ENCODE measurements at regions not wholly inside any gene's neighbourhood (a gene's known extent, or its start where the extent isn't known, plus 50 kb on each side); places are given as distances from the start of the nearest gene placed in this dataset.

DNA sequence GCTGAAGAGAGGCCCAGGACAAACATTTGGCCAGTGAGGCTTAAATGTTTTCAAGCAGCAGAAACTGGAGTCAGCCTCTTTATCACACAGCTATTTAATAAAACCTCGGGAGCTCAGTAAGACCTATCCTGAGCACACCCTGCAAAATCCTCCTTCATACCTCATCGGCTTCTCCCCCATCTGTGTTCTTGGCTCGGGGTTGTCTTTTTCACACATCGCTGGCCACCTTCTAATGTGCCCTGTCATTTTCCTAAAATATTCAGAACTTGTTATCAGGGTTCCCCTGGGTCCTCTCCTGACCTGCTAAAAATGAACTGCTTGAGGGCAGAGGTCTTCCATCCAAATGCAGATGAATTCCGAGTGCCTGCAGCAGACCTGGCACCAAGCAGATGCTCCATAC is 310.3 kb upstream of the AKR1E2 start:
- Histone ChIP-seq H3K4me2 (ENCODE audit: insufficient read depth, low read length) (no peak overlapping the region), H2AFZ (ENCODE audit: low read depth, low read length) (no peak overlapping the region), H3K27me3 (ENCODE audit: control insufficient read depth in 2 of 2, insufficient read depth in 2 of 2, low read length in 2 of 2) (no peaks in the 10 kb centered on the region), H3K9ac (replicated peaks; ENCODE audit: extremely low read depth, insufficient read depth, low read length) (no peak overlapping the region), H3K9me1 (replicated peaks; ENCODE audit: control insufficient read depth, extremely low read depth, insufficient read depth, low read length) (no peaks in the 10 kb centered on the region), H3K4me3 (replicated peaks in 1 of 3; ENCODE audit: insufficient read depth in 1 of 3, low read depth in 1 of 3, low read length in 3 of 3) (no peak overlapping the region), H3K9me3 (replicated peaks; ENCODE audit: control insufficient read depth, insufficient read depth, low read length) (no peaks in the 10 kb centered on the region), H3K36me3 (ENCODE audit: control insufficient read depth in 2 of 2, extremely low read depth in 1 of 2, insufficient read depth in 2 of 2, low read length in 2 of 2) (no peaks in the 10 kb centered on the region), H4K20me1 (replicated peaks; ENCODE audit: control insufficient read depth, extremely low read depth, insufficient read depth, low read length) (no peaks in the 10 kb centered on the region), H3K4me1 (ENCODE audit: control insufficient read depth, extremely low read depth, insufficient read depth, low read length) (no peaks in the 10 kb centered on the region), H3K27ac (ENCODE audit: insufficient read depth, low read depth, low read length) (no peak overlapping the region), H3K79me2 (ENCODE audit: control insufficient read depth, insufficient read depth, low read length) (no peaks in the 10 kb centered on the region)
- ChIA-PET CTCF (interaction anchor here (1.0 to 1.1 kb wide), 2 partner anchors 10 to 251 kb away, joined by 3 read pairs; no protein-coding TSS in a partner anchor), POLR2A (no interaction called here)
- DNase-seq (ENCODE audit: low read depth, low spot score) (no peak), FAIRE-seq (no peak)
- intact Hi-C loops (cut with micrococcal nuclease) = no loop called here
- no TSS peak for BruUV-seq (replicated peaks)
- no peak for TF ChIP-seq EZH2 (IDR thresholded peaks at IDR 0.05; ENCODE audit: borderline replicate concordance, low read depth, low read length, severe bottlenecking)
- dilution Hi-C loops (cut with MboI; ENCODE audit: extremely low pct_ligation_motif_present, low sequenced_read_pairs) = no loop called here

DNA sequence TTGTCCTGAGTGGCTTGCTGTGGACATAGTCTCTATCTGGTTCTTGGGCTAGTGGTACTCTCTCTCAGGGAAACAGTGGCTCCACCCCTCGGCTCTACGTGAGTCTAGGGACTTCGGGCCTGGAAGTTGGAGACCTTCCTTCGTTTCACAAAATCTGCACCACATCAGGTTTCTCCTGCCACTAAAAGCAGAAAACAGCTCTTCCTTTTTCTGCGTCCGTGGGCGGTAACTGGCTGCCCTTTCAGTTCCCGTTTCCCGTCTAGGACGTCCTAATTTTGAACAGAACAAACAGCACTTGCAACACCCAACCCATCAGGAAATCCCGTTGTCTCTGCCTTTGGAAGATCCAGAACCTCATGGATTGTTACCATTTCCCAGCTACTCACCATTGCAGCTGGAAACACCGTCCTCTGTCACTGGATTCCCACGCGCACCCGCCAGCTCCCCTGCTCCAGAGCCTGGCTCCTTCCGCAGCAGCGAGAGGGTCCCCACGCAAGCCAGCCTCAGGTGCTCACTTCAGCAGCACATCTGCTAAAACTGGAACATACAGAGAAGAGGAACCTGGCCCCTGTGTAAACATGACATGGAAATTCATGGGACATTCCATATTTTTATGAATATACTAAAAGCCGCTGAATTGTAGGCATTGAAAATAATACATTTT is 311.4 kb upstream of the AKR1E2 start:
- Histone ChIP-seq H3K36me3 (ENCODE audit: control insufficient read depth in 2 of 2, extremely low read depth in 1 of 2, insufficient read depth in 2 of 2, low read length in 2 of 2) (no peaks in the 10 kb centered on the region), H3K4me3 (replicated peaks in 1 of 3; ENCODE audit: insufficient read depth in 1 of 3, low read depth in 1 of 3, low read length in 3 of 3) (no peak overlapping the region), H3K27ac (ENCODE audit: insufficient read depth, low read depth, low read length) (no peak overlapping the region), H3K9me1 (replicated peaks; ENCODE audit: control insufficient read depth, extremely low read depth, insufficient read depth, low read length) (no peaks in the 10 kb centered on the region), H3K9ac (replicated peaks; ENCODE audit: extremely low read depth, insufficient read depth, low read length) (no peak overlapping the region), H3K4me2 (ENCODE audit: insufficient read depth, low read length) (no peak overlapping the region), H4K20me1 (replicated peaks; ENCODE audit: control insufficient read depth, extremely low read depth, insufficient read depth, low read length) (no peaks in the 10 kb centered on the region), H3K9me3 (replicated peaks; ENCODE audit: control insufficient read depth, insufficient read depth, low read length) (no peaks in the 10 kb centered on the region), H3K79me2 (ENCODE audit: control insufficient read depth, insufficient read depth, low read length) (no peaks in the 10 kb centered on the region), H3K27me3 (ENCODE audit: control insufficient read depth in 2 of 2, insufficient read depth in 2 of 2, low read length in 2 of 2) (no peaks in the 10 kb centered on the region), H3K4me1 (ENCODE audit: control insufficient read depth, extremely low read depth, insufficient read depth, low read length) (no peaks in the 10 kb centered on the region), H2AFZ (ENCODE audit: low read depth, low read length) (peak overlapping the region; percentile 16)
- no TSS peak for BruUV-seq (replicated peaks)
- DNase-seq (ENCODE audit: low read depth, low spot score) (no peak), FAIRE-seq (no peak)
- dilution Hi-C loops (cut with MboI; ENCODE audit: extremely low pct_ligation_motif_present, low sequenced_read_pairs) (no loop called here), intact Hi-C loops (cut with micrococcal nuclease) (no loop called here)
- TF ChIP-seq MYC (IDR thresholded peaks at IDR 0.05; ENCODE audit: low read depth, low read length) = no peak
- TF ChIP-seq EZH2 (IDR thresholded peaks at IDR 0.05; ENCODE audit: borderline replicate concordance, low read depth, low read length, severe bottlenecking) = no peak
- no peak for TF ChIP-seq GATA2 (IDR thresholded peaks at IDR 0.05; ENCODE audit: insufficient read depth, insufficient read length, low read depth, low read length)
- TF ChIP-seq POLR2A (IDR thresholded peaks at IDR 0.05; ENCODE audit: low read depth, low read length) = no peak
- TF ChIP-seq, protein P1, sequence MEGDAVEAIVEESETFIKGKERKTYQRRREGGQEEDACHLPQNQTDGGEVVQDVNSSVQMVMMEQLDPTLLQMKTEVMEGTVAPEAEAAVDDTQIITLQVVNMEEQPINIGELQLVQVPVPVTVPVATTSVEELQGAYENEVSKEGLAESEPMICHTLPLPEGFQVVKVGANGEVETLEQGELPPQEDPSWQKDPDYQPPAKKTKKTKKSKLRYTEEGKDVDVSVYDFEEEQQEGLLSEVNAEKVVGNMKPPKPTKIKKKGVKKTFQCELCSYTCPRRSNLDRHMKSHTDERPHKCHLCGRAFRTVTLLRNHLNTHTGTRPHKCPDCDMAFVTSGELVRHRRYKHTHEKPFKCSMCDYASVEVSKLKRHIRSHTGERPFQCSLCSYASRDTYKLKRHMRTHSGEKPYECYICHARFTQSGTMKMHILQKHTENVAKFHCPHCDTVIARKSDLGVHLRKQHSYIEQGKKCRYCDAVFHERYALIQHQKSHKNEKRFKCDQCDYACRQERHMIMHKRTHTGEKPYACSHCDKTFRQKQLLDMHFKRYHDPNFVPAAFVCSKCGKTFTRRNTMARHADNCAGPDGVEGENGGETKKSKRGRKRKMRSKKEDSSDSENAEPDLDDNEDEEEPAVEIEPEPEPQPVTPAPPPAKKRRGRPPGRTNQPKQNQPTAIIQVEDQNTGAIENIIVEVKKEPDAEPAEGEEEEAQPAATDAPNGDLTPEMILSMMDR (IDR thresholded peaks at IDR 0.05; ENCODE audit: extremely low read depth in 1 of 2, insufficient read depth in 1 of 2, low read depth in 1 of 2, low read length in 2 of 2) = no peak
- no peak for TF ChIP-seq FOS (IDR thresholded peaks at IDR 0.05; ENCODE audit: borderline replicate concordance, insufficient read depth, low read length)
- TF ChIP-seq JUN (IDR thresholded peaks at IDR 0.05; ENCODE audit: borderline replicate concordance, insufficient read depth, insufficient read length, low read depth) = no peak
- TF ChIP-seq POLR2AphosphoS5 (IDR thresholded peaks at IDR 0.05; ENCODE audit: insufficient read depth, low read depth, low read length) = no peak
- TF ChIP-seq, protein P2, sequence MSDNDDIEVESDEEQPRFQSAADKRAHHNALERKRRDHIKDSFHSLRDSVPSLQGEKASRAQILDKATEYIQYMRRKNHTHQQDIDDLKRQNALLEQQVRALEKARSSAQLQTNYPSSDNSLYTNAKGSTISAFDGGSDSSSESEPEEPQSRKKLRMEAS (IDR thresholded peaks at IDR 0.05; ENCODE audit: insufficient read depth, insufficient read length) = no peak
- CTCF ChIA-PET = no interaction called here
- POLR2A ChIA-PET = no interaction called here
